ENCODE measurements at regions not wholly inside any gene's neighbourhood (a gene's known extent, or its start where the extent isn't known, plus 50 kb on each side); places are given as distances from the start of the nearest gene placed in this dataset.

DNA sequence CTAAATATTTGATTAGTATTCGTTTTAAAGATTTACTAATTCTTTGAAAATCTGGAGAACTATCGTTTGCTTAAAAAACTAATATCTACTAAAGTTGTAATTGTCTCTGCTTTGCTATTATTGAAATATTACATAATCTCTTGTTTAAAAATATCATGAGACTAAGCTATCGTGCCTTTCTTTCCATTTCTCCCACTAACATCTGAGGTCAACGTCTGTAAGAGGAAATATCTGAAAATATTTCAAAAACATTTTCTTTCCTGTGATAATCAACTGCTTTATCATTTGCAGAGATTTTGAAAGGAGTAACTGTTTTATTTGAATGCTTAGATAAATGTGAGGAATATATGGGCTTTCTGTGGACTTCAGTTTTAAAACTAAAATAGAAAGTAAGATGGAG lies 694.1 kb downstream of the USP25 start:
- TF ChIP-seq, protein P1, sequence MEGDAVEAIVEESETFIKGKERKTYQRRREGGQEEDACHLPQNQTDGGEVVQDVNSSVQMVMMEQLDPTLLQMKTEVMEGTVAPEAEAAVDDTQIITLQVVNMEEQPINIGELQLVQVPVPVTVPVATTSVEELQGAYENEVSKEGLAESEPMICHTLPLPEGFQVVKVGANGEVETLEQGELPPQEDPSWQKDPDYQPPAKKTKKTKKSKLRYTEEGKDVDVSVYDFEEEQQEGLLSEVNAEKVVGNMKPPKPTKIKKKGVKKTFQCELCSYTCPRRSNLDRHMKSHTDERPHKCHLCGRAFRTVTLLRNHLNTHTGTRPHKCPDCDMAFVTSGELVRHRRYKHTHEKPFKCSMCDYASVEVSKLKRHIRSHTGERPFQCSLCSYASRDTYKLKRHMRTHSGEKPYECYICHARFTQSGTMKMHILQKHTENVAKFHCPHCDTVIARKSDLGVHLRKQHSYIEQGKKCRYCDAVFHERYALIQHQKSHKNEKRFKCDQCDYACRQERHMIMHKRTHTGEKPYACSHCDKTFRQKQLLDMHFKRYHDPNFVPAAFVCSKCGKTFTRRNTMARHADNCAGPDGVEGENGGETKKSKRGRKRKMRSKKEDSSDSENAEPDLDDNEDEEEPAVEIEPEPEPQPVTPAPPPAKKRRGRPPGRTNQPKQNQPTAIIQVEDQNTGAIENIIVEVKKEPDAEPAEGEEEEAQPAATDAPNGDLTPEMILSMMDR (IDR thresholded peaks at IDR 0.05), result no peak
- no peak for TF ChIP-seq EP300 (IDR thresholded peaks at IDR 0.05)
